Lower lobe of right lung (tissue), 2 donors: ENCODE measurements at regions not wholly inside any gene's neighbourhood (a gene's known extent, or its start where the extent isn't known, plus 50 kb on each side); places are given as distances from the start of the nearest gene placed in this dataset.

Source experiments
- ATAC-seq, 2 donors: fragments of 200-7000 bp; cut with Tn5 transposase; one replicate each; pipeline ENCODE4 v1.9.1; 2020 to 2022; ENCODE audit warnings: mild to moderate bottlenecking in 2 of 2, moderate library complexity in 2 of 2
- DNase-seq: peaks from one replicate; pipeline ENCODE4 v3.0.0-alpha.2; 2020
- H3K27ac ChIP-seq: fragments of 200-600 bp; one replicate; pipeline ENCODE4 v1.8.0; 2022
- H3K27me3 ChIP-seq: fragments of 200-600 bp; one replicate; pipeline ENCODE4 v1.8.0; 2022; ENCODE audit warnings: low read depth
- H3K36me3 ChIP-seq: fragments of 200-600 bp; one replicate; pipeline ENCODE4 v1.8.0; 2022; ENCODE audit warnings: mild to moderate bottlenecking
- H3K4me1 ChIP-seq: fragments of 200-600 bp; one replicate; pipeline ENCODE4 v1.8.0; 2022
- H3K4me3 ChIP-seq: fragments of 200-600 bp; one replicate; pipeline ENCODE4 v1.8.0; 2022; ENCODE audit warnings: mild to moderate bottlenecking
- H3K9me3 ChIP-seq: fragments of 200-600 bp; one replicate; pipeline ENCODE4 v1.8.0; 2022
- intact Hi-C: fragments of 100-400 bp; cut with DNase I; formaldehyde crosslinking; loops from one replicate; pipeline ENCODE4 v1.11.0; 2022
- TF ChIP-seq, protein P1 (sequence below): fragments of 200-600 bp; IDR thresholded peaks from one replicate; pipeline ENCODE4 v1.8.0; 2022; ENCODE audit warnings: antibody characterized with exemption, mild to moderate bottlenecking
- donor health status: DM: no; HTN: yes; CAD: no; lungs with severe emphysema.

DNA sequence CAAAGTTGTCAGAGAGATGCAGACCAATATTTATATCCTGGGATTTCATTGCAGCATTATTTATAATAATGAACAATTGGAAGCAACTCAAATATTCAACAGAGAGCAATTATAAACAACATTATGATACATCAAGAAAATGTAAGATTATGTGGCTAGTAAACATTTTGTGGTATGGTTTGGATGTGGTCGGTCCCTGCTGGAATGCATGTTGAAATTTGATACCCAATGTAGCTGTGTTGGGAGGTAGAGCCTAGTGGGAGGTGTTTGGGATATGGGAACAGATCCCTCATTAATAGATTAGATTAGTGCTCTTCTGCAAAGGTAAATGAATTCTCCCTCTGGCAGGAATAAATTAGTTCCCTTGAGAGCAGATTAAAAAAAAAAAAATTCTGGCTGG is 350.9 kb downstream of the ANKRD30A start:
- Histone ChIP-seq H3K4me3 (no peak overlapping the region), H3K27me3 (no peaks in the 10 kb centered on the region), H3K4me1 (no peaks in the 10 kb centered on the region), H3K9me3 (no peaks in the 10 kb centered on the region), H3K36me3 (no peaks in the 10 kb centered on the region), H3K27ac (no peak overlapping the region)
- TF ChIP-seq, protein P1, sequence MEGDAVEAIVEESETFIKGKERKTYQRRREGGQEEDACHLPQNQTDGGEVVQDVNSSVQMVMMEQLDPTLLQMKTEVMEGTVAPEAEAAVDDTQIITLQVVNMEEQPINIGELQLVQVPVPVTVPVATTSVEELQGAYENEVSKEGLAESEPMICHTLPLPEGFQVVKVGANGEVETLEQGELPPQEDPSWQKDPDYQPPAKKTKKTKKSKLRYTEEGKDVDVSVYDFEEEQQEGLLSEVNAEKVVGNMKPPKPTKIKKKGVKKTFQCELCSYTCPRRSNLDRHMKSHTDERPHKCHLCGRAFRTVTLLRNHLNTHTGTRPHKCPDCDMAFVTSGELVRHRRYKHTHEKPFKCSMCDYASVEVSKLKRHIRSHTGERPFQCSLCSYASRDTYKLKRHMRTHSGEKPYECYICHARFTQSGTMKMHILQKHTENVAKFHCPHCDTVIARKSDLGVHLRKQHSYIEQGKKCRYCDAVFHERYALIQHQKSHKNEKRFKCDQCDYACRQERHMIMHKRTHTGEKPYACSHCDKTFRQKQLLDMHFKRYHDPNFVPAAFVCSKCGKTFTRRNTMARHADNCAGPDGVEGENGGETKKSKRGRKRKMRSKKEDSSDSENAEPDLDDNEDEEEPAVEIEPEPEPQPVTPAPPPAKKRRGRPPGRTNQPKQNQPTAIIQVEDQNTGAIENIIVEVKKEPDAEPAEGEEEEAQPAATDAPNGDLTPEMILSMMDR: no peak
- DNase-seq: no peak
- ATAC-seq: no peak
- intact Hi-C loops: no loop called here

DNA sequence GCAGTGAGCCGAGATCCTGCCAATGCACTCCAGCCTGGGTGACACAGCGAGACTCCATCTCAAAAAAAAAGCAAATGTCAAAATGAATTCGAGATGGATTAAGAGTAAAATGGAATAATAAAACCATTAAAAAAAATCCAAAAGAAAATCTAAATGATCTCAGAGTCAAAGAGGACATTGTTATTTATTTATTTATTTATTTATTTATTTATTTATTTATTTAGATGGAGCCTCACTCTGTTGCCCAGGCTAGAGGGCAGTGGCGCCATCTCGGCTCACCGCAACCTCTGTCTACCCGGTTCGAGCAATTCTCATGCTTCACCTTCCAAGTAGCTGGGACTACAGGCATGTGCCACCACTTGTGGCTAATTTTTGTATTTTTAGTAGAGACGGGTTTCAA is 349.2 kb downstream of the ANKRD30A start:
- Histone ChIP-seq H3K4me1 (no peaks in the 10 kb centered on the region), H3K36me3 (no peaks in the 10 kb centered on the region), H3K9me3 (no peaks in the 10 kb centered on the region), H3K27me3 (no peaks in the 10 kb centered on the region), H3K27ac (no peak overlapping the region), H3K4me3 (no peak overlapping the region)
- ATAC-seq: no peak
- DNase-seq: no peak
- intact Hi-C loops: no loop called here
- TF ChIP-seq, protein P1: no peak

DNA sequence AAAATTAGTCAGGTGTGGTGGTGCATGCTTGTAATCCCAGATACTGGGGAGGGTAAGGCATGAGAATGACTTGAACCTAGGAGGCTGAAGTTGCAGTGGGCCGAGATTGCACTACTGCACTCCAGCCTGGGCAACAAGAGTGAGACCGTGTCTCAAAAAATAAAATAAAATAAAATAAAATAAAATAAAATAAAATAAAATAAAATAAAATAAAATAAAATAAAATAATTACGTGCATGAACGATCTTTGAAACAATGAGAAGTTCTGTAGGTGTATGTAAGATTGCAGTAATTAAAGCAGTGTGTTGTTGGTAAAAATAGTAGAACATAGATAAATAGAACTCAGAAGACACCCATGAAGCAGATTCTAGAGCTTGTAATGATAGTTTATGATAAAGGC is 348.5 kb downstream of the ANKRD30A start:
- ATAC-seq: no peak
- Histone ChIP-seq H3K27ac (no peak overlapping the region), H3K27me3 (no peaks in the 10 kb centered on the region)

DNA sequence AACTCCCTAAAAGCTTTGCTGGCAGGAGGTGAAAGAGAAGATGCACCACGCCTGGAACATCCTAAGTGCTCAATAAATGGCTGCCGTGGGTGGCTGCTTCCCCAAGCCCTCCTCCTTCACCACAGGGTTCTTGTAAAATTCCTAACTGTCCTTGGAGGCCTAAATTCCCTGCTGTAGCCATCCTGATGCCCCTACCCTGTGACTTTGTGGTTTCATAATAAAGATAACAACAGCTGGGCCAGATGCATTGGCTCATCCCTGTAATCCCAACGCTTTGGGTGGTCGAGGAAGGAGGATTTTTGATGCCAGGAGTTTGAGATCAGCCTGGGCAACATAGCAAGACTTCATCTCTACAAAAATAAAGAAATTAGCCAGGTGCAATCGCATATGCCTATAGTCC is 341.8 kb downstream of the ANKRD30A start:
- Histone ChIP-seq H3K27ac (no peak overlapping the region), H3K36me3 (no peaks in the 10 kb centered on the region), H3K27me3 (no peaks in the 10 kb centered on the region), H3K4me3 (no peak overlapping the region), H3K4me1 (no peaks in the 10 kb centered on the region), H3K9me3 (no peaks in the 10 kb centered on the region)
- ATAC-seq (no peak), DNase-seq (no peak)
- intact Hi-C loops: no loop called here
- TF ChIP-seq, protein P1: no peak

More for the DNA sequence above, 348.5 kb downstream of the ANKRD30A start:
- Histone ChIP-seq H3K9me3 (no peaks in the 10 kb centered on the region), H3K4me1 (no peaks in the 10 kb centered on the region), H3K4me3 (no peak overlapping the region), H3K36me3 (no peaks in the 10 kb centered on the region)
- DNase-seq: no peak
- TF ChIP-seq, protein P1: no peak
- intact Hi-C loops: no loop called here

DNA sequence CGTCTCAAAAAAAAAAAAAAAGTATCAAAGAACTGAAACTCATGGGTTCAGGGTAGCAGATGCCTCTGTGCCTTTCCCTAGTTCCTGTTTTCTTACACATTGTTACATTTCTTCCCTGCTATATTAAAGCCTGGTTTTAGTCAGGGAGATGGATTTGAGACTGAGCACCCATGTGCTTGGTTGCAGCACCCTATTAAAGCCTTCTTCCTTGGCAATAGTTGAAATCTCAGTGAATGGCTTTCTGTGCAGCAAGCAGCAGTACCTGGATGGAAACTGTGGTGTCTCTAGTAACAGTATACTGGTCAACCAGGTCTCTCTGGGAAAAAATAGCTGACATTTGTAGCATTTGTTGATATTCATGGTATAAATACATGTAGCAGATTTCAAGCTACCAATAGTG is 331.1 kb downstream of the ANKRD30A start:
- Histone ChIP-seq H3K4me1 (no peaks in the 10 kb centered on the region), H3K4me3 (no peak overlapping the region), H3K27ac (no peak overlapping the region), H3K36me3 (no peaks in the 10 kb centered on the region), H3K27me3 (no peaks in the 10 kb centered on the region), H3K9me3 (peaks cover 8% of the 10 kb centered on the region)
- TF ChIP-seq, protein P1: no peak
- intact Hi-C loops: no loop called here
- DNase-seq (no peak), ATAC-seq (no peak)

DNA sequence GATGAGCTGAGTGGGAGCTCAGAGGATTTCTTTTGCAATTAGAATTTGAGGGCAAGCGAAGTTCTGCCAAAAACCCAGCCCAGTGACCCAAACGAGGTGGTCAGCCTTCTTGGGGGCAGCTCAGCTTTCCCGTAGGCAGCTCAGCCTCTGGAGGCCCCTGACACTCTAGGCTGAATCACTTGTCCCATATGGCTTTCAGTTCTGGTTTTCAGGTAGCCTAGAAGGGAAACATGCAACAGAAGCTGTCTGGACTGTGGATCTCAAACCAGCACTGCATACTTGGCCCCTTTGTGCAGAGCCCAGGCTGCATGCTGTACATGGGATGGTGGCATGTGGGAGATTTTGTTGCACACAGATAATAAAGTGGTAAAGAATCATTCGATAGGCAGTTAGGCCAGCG is 322.8 kb downstream of the ANKRD30A start:
- H3K36me3 ChIP-seq: no peaks in the 10 kb centered on the region
- DNase-seq (no peak), ATAC-seq (no peak)
- no peaks in the 10 kb centered on the region for H3K4me1 ChIP-seq
- no peaks in the 10 kb centered on the region for H3K27me3 ChIP-seq
- H3K4me3 ChIP-seq: no peak overlapping the region
- H3K27ac ChIP-seq: no peak overlapping the region
- TF ChIP-seq, protein P1: no peak
- intact Hi-C loops: no loop called here
- peaks cover 2% of the 10 kb centered on the region for H3K9me3 ChIP-seq
